ENCODE measurements at regions not wholly inside any gene's neighbourhood (a gene's known extent, or its start where the extent isn't known, plus 50 kb on each side); places are given as distances from the start of the nearest gene placed in this dataset.

DNA sequence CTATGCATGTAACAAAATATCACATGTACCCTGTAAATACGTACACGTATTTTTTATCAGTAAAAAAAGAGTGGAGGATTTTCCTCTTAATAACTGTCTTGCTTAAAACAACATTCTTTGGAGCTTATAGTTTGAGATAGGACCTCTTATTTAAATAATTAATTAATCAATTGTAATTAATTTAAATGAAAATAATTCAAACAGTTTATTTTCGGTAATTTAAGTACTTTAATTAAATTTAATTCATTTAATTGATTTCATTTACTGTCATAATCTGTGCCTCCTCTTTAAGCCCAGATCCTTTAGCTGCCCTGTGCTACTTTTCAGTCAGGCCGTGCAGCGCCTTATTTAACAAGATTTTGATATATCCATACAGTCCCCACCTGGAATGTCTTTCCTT is 427.0 kb downstream of the HLX start:
- no peak for DNase-seq (ENCODE audit: low spot score)

DNA sequence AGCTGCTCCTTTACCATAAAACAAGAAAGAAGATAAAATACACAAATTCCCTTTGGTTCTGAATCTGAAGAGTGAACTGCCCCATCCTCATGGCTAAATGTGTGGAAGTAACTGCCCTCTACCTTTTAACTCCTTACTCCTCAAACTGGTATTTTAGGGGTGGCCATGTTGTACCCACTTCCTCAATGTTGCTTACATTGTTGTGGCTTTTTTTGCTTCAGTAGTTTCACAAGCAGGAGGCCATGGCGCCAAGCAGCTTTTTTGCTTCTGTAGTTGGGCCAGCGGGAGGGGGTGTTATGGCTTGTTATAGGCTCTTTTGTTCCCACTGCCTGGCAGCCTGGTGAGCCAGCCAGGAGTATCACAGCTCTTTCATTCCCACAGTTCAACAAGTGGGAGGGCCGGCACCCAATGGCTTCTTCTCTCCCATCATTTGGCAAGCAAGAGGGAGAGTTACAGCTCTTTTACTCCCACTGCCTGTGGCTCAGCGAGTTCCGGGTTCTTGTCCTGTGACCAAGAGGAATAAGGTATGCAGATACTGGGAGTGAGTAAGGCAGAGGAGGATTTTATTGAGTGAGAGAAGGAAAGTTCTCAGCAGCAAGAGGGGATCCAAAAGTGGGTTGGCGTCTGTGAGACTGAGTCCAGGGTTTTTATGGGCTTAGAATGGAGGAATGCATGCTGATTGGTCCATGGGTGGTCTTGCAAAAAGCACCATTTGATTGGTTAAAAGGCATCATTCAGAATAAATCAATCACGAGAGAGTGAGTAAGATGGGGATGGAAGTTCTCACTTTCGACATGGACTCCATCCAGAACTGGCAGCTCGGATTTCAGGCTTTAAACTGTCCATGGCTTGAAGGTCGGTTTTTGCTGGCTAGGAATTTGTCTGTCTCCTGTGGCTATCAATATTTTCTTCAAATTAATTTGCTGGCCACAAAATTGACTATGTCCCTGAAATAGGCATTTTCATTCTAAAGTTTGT is 429.6 kb downstream of the HLX start:
- DNase-seq (ENCODE audit: low spot score) = no peak

DNA sequence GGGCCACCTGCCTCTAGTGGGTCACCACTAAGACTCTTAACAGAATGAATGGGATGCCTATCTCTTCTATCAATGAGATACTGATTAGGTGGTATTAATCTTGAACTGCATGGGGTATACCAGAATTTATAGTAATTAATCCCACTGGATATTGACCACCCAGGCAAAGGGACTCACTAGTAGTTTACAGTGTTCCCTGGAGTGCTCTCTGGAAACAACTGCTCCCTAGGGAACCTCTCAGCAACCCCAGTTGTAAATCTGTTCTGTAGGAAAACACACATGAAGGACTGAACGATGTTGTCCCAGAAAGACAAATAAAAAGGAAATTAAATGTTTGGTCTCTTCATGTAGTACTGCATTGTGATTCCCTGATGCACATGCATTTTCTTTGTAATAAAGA is 430.5 kb downstream of the HLX start:
- no peak for DNase-seq (ENCODE audit: low spot score)

DNA sequence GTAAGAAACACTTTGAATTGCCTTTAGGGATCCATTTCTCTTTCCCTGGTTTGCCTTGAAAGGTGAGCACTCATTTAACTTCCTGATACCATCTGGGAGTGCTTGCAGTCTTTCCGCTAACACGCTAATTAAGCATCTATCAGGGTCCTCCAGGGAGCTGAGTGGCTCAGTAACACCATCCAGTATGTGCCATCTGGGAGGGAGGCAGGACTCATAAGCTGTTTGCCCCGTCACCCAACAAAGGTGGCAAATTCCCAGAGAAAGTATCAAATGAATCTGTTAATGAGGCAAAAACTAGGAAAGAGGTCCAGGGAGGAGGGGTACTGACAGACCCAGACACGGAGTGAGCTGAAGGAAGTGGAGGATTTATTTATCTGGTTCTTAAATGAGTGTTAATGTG is 430.9 kb downstream of the HLX start:
- no peak for DNase-seq (ENCODE audit: low spot score)

DNA sequence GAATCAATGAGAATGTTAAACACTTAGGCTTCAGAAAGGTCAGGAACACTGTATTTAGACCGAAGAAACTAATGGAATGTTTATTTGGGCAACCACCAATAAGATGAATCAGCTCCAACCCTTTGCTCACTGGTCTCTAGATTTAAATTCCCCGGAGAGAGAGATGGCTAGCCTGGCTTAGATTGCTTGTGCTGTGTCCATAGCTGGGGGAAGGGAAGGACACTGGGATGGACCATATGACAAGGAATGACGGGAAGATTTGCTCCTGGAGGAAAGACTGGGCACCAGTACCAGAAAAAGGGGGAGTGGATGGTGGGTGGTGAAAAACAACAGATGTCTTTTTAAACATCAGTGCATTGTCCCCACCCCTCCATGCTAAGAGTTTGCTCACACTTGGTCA is 426.6 kb downstream of the DUSP10 start:
- DNase-seq (ENCODE audit: low spot score) = no peak

DNA sequence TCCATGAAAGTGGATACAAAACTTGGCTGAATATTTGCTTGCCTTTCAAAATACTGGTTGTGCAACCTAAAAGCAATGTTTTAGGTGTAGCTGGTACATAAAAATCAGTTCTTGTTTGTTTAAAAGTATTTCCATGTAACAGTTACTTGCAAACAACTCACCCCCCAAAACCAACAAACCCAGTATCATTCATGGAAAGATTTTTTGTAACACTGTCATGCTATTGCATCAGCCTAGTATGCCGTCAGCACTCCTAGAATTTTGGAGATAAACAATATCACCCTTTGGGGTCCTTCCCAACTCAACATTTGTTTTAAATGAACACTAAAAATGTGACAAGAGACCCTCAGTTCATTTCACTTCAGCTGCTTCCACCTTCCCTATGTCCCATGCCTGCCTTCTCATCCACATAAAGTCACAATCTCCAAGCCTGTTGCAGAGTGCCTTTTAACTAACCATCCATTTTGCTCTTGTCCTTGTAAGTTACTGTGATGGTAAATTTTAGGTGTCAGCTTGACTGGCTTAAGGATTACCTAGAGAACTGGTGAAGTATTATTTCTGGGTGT is 425.3 kb downstream of the DUSP10 start:
- no peak for DNase-seq (ENCODE audit: low spot score)

DNA sequence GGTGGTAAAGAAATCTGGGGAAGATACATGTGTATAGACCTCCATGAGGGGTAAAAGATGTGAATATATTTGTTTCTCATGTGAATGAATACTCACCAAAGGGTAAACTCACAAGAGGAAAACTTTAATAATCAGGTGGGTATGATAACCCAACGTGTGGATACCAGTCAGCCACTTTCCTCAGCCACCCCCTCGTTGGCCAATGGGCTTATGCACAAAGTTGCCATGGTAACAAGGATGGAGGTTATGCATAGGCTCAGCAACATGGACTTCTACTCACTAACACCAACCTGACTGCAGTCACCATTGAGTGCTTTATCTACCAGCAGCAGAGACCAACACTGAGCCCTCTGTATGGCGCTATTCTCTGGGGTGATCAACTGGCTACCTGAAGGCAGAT is 424.4 kb downstream of the DUSP10 start:
- DNase-seq (ENCODE audit: low spot score) = no peak

DNA sequence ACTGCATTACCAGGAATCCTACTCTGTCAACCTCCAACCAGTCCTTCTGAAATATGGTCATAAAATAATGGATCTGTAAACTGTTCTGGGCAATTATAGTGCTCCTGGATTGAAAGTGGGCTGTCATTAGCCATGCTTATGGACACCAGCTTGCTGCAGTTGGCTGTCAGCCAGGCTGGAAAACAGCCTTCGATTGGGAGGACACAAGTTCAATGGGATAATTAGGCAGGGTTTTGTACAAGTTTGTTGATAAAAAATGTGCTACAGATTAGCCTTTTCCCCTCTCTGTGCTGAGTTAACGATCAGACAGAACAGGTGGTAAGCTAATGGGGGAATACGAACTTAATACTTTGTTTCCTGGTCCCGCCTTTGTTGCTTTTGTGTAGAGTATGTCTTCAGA is 413.9 kb downstream of the DUSP10 start:
- no peak for DNase-seq (ENCODE audit: low spot score)

DNA sequence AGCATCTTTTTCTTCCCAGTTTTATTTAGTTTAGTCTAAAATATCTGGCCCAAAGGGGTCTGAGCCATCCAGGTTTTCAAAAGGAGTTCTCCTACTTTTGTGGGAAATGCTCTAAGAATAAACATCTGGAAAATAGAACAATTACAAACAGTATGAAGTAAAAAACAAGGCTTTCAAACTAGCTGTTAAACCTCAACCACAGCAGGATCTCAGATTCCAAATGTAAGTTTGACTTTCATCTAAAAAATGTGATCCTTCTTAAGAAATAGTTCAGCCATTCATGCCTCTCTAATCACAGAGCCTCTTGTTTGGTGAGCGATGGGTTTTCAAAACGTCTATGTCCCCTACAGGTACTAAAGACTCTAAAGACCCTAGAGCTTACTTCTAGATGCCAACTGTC is 413.5 kb downstream of the DUSP10 start:
- no peak for DNase-seq (ENCODE audit: low spot score)

DNA sequence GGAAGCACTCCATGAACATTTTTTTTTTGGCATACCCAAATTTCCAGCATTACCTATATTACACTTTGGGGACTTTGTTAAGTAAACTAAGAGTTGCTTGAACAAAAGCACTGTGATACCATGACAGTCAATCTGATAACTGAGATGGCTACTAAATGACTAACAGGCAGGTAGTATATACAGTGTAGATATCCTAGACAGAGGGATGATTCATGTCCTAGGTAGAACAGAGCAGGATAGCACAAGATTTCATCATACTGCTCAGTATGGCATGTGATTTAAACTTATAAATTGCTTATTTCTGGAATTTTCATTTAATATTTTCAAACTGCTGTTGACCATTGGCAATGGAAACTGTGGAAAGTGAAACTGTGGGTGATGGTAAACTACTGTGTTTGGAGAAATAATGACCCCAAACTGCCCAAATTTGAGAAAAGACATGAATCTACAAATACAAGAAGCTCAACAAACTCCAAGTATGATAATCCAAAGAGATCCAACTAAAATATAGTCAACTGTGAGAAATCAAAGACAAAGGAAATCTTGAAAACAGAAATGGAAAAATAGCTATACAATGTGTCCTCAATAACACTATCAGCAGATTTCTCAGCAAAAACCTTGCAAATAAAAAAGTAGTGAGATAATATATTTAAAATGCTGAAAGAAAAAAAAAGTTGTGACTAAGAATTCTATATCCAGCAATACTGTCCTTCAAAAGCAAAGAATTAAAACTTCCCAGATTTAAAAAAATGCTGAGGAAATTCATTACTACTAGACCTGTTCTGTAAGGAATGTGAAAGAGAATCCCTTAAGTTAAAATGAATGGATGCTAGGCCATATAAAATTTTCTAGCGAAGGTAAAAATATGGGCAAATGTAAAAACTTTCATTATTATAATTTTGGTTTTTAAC is 410.4 kb downstream of the DUSP10 start:
- DNase-seq (ENCODE audit: low spot score) = no peak

DNA sequence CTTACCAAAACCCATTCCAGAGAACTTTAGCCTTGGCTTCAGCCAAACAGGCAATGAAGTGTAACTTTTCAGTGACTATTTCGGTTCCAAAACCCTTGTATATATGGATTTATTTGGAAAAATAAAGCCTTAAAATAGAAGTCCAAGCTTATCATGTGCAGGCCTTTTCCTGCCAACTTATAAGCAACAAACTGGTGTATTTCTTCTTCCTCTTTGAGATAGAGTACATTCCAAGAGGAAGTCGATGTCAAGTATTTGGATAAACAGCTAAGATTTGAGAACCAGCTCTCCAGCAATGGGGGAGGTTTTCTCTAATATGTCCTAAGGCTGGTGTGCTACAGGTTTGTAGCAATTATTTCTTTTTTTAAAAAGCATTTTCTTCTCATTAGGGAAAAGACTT is 407.8 kb downstream of the DUSP10 start:
- DNase-seq (ENCODE audit: low spot score) = no peak

DNA sequence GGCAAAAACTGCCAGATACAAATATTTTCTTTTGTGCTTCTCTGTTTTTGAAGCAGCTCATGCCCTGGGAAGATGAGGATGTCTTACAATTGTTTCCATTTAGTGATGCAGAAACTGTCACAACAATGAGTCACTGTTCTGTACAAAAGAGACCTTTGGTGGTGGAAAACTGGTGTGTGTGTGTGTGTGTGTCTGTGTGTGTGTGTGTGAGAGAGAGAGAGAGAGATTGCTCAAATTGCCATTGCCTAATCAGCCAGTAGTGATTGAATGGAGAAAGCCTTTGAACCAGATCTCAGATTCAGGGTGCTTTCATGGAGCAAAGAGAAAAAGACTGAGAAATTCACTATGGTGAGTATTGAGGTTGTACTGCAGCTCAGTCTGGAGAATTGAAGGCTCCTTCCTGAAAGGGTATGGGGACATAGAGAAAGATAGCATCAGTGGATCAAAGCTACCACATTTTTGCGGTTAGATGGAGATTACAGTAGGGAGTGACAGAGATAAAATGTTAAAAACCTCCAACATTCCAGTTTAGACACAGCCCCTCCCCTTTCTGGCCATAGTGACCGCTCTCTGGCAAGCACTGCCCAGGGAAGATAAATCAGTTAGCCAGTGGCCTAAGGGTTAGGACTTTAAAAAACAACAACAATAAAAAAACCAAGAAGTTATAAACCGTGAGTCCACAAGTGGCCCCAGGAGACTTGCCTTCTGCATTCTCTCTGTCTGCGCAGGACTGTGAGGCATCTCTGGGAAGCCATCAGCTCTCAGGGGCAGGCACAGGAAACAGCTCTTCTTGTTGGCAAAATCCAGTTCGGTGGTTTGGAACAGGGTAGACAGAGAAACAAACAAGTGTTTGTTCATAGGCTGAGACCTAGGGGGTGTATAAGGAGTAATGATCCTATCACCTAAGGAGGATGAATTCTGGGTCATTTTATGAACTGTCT is 406.5 kb downstream of the DUSP10 start:
- no peak for DNase-seq (ENCODE audit: low spot score)

DNA sequence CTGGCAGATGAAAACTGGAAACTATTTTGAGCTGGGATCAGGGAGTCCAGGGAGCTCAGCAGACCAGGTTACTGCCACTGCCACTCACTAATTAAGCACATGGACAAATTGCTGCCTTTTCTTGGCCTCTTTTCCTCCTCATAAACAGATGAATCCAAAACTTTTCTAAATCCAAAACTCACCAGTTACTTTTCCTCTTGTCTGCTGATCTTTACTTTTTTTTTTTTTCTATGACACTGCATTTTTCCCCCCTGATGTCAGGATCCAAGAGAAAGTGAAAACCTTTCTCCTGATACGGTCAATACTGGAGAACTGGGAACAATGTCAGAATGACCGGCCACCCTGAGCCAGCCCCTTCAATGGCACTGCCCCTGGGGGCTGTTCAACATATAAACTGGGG is 405.8 kb downstream of the DUSP10 start:
- no peak for DNase-seq (ENCODE audit: low spot score)

DNA sequence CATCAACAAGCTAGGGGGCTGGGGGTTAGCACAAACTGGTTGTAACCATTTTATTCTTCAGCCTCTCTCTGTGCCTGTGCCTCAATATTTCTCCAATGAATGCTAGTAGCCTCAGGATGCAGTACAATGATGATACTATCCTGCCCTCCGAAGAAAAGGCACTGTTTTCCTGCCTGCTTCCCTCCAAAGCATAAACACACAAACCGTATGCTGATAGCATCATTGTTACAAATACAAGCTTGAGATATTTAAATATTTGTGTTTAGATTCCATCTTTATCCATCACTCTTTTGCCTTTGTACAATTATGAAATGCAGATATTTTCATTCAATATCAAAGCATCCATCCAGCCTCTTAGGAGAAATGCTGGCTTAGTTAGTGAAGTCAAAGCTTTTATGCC is 404.8 kb downstream of the DUSP10 start:
- no peak for DNase-seq (ENCODE audit: low spot score)

DNA sequence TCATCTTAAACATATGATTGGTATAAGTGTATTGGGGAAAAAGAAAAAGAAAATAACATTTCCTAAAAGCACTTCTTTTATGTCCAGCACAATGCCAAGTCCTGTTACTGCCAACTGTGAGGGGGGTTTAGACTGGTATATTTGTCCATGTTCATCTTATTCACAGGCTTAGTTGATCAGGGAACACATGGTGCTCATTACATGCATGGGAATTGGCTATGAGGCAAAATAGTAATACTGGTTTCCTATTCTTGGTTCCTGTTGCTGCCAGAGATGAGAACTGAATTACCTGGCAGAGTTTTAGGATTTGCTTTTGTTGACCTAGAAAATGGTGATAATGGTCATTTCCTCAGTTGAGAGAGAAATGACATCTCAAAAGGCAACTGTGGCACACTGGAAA is 398.8 kb downstream of the DUSP10 start:
- no peak for DNase-seq (ENCODE audit: low spot score)

DNA sequence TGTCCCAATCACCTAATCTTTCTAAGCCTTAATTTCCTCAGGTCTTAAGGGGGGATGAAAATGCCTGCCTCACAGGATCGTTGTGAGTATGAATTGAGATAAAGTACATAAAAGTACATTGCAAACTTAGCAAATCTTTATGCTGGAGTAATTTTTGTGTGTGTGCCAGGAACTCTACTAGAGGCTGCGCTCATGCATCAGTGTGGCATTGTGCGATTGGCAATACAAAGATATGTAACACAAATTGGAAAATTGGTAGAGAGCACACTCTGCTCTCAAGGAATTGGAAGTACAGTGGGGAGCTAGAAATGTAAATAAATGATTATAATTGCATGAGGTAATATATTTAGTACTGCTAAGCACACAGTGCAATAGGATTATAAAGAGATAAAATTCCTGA is 398.3 kb downstream of the DUSP10 start:
- no peak for DNase-seq (ENCODE audit: low spot score)

DNA sequence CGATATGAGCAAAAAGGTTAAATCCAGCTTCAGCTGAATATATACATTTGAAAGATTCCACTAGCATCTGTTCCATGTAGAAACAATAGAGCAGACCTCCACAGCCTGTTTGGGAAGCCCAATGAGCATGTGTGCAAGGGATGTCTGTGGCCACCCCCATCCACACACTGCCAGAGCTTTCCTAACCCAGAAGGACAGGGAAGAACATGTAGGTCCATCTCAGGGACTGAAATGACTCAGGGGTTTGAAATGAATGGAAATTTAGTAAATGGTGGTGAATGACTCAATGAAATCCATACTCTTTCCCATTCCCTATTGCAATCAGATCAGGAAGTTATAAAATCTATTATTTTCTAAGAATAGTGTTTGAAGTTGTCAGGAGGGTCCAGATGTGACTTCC is 397.2 kb downstream of the DUSP10 start:
- DNase-seq (ENCODE audit: low spot score) = no peak

DNA sequence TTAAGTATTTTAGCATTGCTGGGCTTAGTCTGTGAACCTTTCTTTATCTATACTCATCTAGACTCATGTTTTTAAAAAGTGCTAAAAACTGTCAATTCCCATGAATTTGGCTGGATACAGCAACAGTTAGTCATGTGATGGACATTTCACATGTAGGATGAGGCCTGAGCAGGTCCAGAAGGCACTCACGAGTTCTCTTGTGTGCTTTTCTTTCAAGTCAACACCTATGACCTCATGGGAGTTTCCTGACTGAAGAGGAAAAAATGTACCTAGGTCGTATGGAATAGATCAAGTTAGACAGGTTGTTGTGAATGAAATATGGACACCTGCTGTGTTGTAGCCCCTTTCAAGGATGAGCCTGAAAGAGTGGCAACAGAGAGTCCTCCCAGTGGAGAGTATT is 394.2 kb downstream of the DUSP10 start:
- no peak for DNase-seq (ENCODE audit: low spot score)

DNA sequence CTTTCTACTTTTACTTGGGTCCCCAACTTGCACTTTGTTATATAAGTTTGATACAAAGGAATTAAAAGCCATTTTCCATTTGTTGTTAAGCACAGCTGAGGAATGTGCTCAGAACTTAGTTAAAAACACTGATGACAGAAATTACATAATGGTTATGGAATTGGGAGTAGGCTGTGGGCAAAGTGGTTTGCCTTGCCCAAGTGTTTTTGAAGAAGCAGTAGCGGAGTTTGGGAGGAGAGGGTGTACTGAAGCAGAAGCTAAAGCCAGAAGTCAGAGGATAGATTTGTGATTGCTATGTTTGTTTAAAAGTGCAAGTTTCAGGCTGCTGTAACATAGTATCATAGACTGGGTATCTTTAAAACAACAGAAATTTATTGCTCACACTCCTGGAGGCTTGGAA is 391.8 kb downstream of the DUSP10 start:
- no peak for DNase-seq (ENCODE audit: low spot score)

DNA sequence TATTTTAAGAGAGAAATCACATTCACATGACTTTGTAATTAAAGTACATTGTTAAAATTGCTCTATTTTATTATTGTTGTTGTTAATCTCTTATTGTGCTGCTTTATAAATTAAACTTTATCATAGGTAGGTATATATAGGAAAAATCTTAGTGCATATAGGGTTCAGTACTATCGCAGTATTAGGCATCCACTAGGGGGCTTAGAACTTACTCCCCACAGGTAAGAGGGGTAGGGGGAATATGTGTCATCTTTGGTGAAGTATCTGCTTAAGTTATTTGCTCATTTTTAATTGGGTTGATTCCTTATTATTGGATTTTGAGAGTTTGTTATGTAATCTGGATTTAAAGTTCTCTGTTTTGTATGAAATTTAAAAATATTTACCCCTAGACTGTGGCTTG is 385.2 kb downstream of the DUSP10 start:
- no peak for DNase-seq (ENCODE audit: low spot score)

DNA sequence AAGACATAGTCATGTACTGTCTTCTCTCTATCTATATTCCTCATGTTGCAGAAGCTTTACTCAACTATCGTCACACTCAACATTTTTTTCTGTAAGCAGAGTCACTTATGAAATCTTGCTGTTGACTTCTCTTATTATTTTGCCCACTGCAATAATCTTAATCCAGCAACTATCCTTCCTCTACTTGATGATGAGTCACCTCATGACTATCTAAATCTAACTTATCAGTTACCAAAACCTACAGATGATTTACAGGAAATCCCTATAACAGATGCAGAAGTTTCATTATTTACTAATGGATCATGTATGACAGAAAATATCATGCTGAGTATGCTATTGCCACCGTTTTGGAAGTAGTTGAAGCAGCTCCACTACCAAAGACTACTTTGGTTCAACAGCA is 378.9 kb downstream of the DUSP10 start:
- DNase-seq (ENCODE audit: low spot score) = no peak
